ENCODE measurements at regions not wholly inside any gene's neighbourhood (a gene's known extent, or its start where the extent isn't known, plus 50 kb on each side); places are given as distances from the start of the nearest gene placed in this dataset.

DNA sequence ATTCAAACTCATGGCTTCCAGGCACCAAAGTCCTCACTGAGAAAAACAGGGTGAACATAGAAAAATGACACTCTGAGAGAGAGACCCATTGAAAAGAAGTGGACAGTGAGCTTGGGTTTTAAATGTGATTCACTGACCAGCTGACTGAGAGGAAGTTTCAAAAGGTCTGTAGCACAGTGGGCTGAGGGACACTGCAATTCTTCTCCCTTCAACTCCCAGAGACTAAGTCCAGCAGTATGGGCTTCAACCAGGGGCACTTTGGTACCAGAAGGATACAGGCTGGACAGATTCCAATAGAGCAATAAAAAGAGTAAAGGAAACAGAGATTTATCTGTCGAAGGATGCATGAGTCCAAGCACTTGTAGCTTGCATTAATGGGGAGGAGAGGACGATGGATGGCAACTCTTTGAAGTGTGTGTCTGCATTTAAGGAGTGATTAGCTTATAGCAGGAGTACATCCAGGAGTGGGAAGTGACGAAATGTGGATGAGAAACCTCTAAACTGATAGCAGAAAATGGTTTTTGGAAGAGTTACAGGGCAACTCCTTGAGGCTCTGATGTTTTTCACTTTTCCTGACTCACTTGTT is 117.0 kb upstream of the ANKRD55 start:
- no peak for DNase-seq (ENCODE audit: low read depth in 2 of 2)

DNA sequence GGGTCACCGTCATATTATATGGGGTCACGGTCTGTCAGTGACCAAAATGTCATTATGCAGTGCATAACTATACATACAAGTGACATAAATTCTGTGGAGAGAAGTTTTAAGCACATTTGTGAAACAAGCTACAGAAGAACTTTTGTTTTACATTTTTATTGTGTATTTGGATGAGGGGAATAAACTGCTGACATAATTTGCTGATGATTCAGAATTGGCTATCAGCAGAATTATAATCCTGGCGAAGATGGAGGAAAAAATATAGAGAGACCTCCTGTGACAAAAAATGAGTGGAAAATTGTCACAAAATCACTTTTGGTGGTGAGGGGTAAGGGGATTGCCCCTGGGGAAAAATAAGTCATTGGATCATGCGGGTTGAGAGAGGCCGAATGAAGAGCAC is 116.3 kb upstream of the ANKRD55 start:
- no peak for DNase-seq (ENCODE audit: low read depth in 2 of 2)

DNA sequence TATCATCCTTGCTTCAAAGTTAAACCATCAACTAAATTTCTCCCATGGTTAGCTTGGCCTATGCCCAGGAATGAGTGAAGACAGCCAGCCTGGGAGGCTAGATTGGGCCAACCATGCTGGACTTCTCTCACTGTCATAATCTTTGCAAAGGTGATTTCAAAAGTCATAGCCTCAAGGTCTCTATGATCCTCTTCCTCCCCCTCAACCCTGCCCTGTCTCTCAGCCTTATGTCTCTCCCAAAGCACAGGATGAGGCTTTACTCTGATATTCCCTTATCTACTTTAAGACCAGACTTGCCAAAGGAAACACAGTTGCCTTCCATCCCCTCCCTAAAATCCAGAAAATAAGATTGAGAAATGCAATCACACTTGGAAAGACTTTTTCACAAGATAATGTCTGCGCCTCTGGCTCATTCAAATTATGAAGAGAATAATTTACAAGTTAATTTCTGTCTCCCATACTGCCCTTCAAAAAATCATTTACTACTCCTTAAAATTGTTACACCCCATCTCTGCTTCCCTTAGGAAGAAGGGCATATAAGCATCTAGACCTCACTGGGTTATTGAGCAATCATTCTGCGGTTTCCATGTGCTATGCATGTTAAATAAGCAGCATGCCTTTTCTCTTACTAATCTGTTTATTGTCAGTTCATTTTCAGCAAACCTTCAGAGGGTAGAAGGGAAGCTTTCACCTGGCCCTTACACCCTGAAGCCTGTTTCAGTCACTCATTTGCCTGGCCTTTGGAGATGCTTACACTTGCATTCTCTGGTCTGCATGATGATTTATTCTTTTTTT is 113.8 kb upstream of the ANKRD55 start:
- DNase-seq (ENCODE audit: low read depth in 2 of 2) = no peak

DNA sequence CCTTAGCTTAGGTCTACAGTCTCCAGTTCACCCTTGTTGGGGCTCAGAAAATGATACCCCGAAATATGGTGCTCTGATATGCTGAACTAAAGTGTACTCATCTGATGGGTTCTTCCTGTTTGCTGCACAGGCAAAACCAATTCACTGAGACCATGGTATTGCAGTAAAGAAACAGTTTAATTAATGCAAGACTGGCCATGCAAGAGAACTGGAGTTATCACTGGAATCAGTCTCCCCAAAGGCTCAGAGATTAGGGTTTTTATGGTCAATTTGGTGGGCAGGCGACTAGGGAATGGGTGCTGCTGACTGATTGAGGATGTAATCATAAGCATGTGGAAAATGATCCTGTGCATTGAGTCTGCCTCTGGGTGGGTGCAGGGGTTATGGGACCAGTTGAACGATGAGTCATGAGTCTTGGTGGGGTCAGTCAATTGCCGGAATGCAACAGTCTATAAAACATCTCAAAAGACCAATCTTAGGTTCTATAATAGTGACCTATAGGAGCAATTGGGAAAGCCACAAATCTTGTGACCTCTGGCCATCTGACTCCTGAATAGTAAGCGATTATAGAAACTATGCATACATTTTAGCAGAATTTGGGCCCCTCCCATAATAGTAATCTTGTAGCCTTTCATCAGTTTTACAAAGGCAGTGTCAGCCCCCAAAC is 113.0 kb upstream of the ANKRD55 start:
- DNase-seq (ENCODE audit: low read depth in 2 of 2) = no peak

DNA sequence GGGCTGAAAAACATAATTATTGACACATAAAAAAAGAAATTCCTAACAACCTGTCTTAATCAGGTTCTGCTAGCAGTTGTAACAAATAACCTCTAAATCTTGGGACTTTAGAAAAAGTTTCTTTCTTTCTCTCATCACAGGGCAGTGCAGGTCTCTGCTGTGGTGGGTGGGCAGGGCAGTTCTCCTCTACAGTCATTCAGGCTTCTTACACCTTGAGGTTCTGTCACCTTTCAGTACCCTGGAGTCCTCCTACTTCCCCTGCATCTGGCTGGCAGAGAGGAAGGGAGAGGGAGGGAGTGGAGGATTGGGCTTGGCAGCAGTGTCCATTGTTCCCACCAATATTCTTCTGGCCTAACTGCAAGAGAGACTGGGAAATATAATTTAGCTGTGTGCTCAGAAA is 112.2 kb upstream of the ANKRD55 start:
- no peak for DNase-seq (ENCODE audit: low read depth in 2 of 2)

DNA sequence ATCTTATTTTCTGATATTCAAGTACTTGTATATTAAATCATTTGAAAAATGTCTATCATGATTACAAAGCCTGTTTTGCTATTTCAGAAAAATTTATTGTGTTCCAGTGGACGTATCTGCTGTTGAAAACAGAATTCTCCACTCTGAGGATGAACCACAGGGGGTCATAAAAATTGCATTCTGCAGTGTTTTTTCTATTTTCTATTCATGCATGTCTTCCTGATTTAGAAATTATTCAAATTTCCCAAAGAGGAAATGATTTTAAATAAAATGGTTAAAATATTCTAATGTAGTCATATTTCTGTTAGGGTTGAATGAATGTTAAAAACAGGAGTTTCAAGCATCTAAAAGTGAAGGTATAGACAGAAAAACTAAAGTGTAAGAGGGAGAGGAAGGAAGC is 111.5 kb upstream of the ANKRD55 start:
- no peak for DNase-seq (ENCODE audit: low read depth in 2 of 2)

DNA sequence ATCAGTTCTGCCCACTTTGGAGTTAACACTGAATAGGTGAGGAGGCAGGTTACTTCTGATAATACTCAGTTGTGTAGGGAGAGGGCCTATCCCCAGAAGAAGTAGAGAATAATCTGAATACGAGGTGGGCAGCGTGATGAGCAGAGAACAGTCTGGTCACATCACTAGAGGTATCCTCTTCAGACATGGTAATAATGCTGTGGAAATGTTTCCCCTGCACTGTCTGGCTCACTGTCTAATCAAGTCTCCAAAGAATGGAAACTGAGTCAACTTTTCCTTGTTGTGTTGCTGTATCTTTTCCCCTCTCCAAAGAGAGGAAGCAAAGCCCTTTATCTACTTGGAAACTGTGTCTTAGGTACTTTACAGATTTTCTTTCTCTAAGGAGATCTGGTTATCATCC is 110.9 kb upstream of the ANKRD55 start:
- no peak for DNase-seq (ENCODE audit: low read depth in 2 of 2)

DNA sequence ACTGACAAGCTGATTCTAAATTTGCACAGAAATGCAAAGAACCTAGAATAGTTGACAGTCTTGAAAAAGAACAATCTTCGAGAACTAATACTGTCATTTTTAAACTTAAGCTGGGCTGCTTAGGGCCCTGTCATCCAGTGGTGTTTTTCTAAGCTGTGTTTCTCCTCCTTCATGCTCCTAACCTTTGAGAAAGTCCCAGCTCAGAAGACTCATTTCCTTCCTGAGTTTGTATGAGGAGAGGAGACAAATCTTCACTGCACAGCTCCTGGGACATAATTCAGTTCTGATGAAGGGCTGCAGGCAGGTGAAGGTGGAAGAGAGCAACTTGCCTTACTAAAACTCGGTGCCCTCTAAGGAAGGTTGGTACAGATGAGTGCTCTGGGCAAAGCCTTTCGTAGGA is 109.5 kb upstream of the ANKRD55 start:
- DNase-seq (ENCODE audit: low read depth in 2 of 2) = no peak

DNA sequence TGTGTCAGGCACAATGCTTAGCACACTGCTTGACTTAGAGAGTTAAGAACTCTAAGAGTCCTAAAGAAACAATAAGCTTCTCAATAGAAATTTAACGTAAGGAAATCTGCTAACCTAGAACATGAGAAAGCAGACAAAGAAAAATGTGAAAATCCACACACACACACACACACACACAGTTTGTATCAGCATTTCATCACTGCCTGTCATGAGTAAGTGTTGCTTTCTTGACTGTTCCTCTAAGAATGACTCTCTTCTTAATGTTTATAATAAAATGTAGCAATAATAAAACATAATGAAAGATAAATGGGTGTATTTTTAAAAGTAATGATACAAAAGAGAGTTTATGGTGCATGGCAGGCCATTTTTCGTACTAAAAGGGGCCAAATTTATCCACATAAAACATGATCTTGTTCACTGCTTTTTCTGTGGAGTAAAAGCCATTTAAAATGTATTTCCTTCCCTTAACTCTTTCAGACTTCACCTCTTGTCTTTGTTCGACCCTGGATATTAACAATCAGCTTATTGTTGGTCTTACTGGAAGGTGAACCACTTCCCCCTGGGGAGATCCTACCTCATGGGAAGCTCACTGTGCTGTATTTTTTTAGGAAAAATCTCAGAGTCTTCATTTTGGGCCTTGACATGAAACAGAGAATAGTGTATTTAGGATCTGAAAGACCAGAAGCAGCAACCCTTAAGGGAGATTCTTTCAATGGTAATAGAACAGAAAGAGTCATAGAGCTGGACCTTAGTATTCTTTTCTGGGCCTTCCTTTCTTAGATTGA is 107.3 kb upstream of the ANKRD55 start:
- no peak for DNase-seq (ENCODE audit: low read depth in 2 of 2)

DNA sequence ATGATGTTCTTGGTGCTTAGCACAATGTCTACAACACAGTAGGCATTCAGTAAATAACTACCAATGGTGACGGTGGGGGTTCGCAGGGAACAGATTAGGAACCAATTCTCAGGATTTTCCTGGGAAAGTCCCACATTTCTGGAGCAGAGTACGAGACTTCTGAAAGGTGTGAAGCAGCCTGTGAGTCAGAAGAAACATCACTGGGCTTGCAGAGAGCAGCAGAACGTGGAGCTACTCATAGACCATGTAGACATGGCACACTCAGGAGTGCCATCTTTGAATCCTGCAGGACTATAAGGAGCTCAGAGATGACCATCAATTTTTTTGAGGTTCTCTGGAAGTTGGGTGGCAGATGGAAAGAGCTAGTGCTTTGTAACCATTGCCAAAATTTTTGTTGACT is 106.6 kb upstream of the ANKRD55 start:
- DNase-seq (ENCODE audit: low read depth in 2 of 2) = no peak

DNA sequence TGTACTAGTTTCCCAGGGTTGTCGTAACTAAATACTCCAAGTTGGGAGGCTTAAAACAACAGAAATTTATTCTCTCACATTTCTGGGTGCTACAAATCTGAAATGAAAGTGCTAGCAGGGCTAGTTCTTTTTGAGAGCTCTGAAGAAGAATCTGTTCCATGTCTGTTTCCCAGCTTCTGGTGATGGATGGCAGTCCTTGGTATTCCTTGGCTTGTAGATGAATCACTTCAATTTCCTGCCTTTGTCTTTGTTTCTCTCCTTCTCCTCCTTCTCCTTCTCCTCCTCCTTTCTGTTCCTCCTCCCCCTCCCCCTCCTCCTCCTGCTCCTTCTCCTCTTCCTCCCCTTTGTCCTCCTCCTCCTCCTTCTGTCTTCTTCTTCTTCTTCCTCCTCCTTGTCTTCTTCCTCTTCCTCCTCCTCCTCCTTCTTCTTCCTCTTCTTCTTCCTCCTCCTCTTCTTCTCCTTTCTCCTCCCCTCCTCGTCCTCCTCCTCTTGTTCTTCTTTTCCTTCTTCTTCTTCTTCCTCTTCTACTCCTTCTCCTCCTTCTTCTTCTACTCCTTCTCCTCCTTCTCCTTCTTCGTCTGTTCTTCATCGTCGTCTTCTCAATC is 104.7 kb upstream of the ANKRD55 start:
- DNase-seq (ENCODE audit: low read depth in 2 of 2) = no peak

DNA sequence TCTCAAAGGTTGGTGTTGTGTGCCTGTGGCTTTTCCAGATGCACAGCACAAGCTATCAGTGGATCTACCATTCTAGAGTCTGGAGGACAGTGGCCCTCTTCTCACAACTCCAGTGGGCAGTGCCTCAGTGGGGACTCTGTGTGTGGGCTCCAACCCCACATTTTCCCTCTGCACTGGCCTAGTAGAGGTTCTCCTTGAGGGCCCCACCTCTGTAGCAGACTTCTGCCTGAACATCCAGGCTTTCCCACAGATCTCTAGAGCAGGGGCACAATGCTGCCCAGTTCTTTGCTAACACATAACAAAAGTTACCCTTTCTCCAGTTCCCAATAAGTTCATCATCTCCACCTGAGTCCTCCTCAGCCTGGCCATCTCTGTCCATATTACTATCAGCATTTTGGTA is 102.1 kb upstream of the ANKRD55 start:
- no peak for DNase-seq (ENCODE audit: low read depth in 2 of 2)

DNA sequence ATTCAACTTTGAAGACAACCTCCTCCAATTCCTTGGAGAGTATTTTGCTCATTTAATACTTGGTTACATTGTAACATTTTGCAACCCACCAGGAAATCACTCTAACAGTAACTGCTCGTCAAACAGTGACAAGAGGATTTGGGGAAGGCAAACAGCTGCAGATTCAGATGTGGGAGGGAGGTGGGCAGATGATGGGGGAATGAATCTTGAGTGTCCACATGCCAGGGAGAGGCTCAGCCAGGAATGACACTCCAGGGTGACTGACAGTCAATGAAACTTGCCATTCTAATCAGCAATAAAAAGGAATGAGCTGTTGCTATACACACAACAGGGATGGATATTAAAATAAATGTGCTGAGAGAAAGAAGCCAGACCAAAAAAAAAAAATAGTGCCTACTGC is 97.7 kb upstream of the ANKRD55 start:
- DNase-seq (ENCODE audit: low read depth in 2 of 2) = no peak

DNA sequence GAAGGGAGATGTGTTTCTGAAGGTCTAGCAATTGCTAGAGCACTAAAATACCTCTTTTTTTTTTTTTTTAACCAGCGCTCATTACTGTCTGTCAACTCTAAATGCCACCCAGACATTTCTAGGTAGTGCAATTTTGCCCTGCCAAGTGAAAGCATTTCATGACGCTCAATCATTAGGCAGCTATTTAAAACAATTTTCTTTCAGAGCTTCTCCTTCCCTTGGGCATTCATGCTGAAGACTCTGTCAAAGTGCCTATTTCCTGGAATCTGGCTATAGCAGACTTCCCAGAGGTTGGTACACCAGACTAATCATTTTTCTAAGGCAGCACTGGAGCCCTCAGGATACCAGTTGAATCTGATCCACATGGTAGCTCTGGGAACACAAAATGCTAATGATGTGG is 97.0 kb upstream of the ANKRD55 start:
- no peak for DNase-seq (ENCODE audit: low read depth in 2 of 2)

DNA sequence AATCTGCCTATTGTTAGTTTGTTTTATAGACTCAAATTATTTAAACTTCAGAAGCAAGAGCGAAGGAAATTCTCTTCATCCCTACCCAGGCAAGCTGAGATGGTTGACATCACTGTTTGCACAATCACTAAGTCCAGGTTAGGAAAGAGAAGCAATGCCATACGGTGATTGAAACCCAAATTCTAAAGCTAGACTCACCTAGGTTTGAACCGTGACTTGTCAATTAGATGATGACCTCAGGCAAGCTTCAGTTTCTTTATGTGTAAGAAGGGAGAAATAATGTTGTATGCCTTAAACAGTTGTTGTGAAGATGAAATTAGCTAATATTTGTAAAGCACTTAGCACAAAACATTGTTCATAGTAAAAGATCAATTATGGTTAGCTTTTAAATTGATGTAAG is 96.5 kb upstream of the ANKRD55 start:
- DNase-seq (ENCODE audit: low read depth in 2 of 2) = no peak

DNA sequence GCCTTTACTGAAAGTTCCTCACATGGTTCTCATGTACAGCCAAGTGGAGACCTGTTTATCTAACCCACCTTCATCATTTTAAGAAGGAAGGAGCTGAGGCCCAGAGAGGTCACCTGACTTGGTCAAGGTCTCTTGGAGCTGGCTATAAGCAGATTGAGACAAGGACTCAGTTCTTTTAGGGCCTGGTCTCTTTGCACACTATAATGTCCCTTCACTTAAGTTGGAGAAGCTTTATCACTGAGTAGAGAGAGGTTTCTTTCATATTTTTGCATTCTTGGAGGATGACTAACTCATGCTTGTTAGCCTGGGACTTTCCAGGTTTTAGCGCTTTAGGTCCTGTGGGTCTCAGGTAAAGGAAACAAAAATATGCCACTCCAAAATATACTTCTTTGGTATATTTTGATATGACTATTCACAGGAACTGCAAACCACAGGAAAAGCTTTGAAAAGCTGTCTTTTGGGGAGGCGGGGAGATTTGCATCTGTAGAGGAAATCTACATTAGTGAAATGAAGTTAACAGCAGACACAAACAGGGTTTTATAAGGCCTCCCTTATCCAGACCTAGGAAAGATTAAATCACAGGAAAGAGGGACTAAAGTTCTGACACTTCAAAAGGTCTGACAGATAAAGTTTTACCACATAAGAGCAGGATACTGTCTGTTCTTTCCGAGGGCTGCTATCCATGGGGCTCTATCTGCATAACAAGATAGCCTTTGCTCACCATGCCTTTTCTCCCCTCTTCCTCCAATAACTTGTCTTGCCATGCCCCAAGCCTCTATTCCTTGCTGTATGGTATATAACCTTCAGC is 95.8 kb upstream of the ANKRD55 start:
- no peak for DNase-seq (ENCODE audit: low read depth in 2 of 2)

DNA sequence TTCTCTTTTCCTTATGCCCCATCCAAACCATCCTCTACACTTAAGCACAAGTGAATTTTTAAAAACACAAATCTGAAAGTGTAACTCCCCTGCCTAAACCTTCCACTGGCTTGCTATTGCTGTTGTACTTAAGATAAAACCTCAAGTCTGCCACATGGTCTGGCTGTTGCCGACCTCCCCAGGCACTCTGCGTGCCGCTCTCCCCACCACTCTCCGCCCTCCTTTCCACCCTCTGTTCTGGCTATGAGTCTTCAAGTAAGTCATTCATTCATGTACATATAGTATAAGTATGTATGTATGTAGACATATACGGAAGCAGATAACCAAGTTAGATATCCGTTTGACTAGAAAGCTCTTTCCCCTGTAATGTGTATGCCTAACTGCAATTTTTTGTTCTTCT is 94.7 kb upstream of the ANKRD55 start:
- peak in 1 of 2 donors; percentile 30 for DNase-seq (ENCODE audit: low read depth in 2 of 2)

DNA sequence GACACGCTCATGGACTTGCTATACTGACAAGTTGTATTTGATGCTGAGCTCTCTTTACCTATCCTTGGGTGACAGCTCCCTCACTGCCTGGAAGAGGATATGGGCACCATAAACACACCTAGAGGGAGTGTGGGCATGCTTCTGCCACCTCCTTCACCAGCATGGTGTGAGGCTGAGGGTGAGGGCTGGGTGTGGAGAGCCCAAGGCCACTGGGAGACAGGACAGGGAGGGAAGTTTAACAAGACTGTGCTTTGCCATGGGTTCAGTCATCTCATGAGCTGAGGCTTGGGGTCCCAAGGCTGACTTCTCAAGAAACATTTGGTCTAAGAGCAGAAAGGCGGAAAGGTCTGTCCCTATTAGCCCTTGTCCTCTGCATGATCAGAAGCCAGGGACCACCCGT is 93.6 kb upstream of the ANKRD55 start:
- no peak for DNase-seq (ENCODE audit: low read depth in 2 of 2)

DNA sequence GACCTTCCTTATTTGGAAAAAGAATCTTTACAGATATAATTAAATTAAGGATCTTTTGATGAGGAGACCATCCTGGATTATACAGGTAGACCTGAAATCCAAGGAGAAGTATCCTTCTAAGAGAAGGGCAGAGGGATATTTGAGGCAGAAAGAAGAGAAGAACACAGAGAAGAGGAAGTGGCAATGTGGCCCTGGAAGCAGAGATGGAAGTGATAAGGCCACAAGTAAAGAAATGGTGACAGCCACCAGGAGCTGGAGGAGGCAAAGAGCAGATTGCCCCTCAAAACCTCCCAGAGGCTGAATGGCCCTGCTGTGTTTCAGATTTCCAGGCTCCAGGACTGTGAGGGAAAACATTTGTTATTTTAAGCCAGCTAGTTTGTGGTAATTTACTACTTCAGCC is 93.0 kb upstream of the ANKRD55 start:
- DNase-seq (ENCODE audit: low read depth in 2 of 2) = no peak

DNA sequence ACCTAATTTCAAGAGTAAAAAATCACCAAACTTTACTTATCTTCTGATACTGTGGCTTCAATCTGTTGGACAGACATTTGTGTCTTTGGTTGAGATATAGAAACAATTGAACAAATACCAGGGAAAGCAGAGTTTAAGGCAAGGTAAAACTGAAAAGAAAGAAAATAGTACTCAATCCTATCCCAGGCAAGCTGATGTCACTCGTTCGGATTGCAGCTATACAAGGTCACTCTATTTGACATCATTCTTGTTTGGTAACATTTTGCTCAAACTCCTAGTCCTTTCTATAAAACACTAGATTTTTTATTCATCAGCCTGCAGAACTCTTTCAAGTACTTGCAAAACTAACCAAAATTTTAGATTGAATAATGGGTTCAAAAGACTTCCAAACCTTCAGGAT is 91.9 kb upstream of the ANKRD55 start:
- no peak for DNase-seq (ENCODE audit: low read depth in 2 of 2)

DNA sequence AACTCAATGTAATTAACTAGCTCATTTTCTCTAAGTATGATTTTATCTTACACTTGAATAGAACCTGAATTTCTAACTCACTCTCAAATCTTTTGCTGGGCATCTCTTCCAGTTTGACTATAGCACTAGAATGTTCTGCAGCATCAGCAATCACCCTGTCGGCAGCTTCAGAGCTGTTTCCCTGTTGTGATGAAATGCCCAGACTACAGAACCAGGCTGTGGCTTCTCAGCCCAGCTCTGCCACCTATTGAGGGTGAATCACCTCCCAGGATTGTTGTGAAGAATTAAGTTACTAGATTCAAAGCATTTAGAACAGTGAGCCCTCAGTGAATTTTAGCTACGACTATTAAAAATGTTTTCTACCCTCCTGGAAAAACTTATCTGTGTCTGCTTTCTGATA is 90.4 kb upstream of the ANKRD55 start:
- no peak for DNase-seq (ENCODE audit: low read depth in 2 of 2)
